ENCODE measurements at regions not wholly inside any gene's neighbourhood (a gene's known extent, or its start where the extent isn't known, plus 50 kb on each side); places are given as distances from the start of the nearest gene placed in this dataset.

GRCh38 chr17:70230850-70231640 lies 61.7 kb downstream of the KCNJ2 start:
- no peak overlapping the region for H3K4me3 ChIP-seq
- no peak for TF ChIP-seq CTCF (IDR thresholded peaks at IDR 0.05)

GRCh38 chr17:70232466-70232865 lies 63.1 kb downstream of the KCNJ2 start:
- TF ChIP-seq CTCF (IDR thresholded peaks at IDR 0.05): no peak
- Histone ChIP-seq H3K9me3 (no peaks in the 10 kb centered on the region), H3K36me3 (no peaks in the 10 kb centered on the region)

More at GRCh38 chr17:70230850-70231640, 61.7 kb downstream of the KCNJ2 start:
- H3K27me3 ChIP-seq: no peaks in the 10 kb centered on the region
- no peak for DNase-seq (ENCODE audit: low spot score)
- H3K9me3 ChIP-seq: no peaks in the 10 kb centered on the region
- H3K27ac ChIP-seq: no peak overlapping the region
- H3K36me3 ChIP-seq: no peaks in the 10 kb centered on the region
- H3K4me1 ChIP-seq: no peaks in the 10 kb centered on the region

GRCh38 chr17:70235252-70235651 lies 65.9 kb downstream of the KCNJ2 start:
- no peak for TF ChIP-seq CTCF (IDR thresholded peaks at IDR 0.05)
- Histone ChIP-seq H3K4me3 (no peak overlapping the region), H3K4me1 (no peaks in the 10 kb centered on the region), H3K36me3 (no peaks in the 10 kb centered on the region), H3K9me3 (no peaks in the 10 kb centered on the region), H3K27ac (no peak overlapping the region), H3K27me3 (no peaks in the 10 kb centered on the region)
- DNase-seq (ENCODE audit: low spot score): no peak

More at GRCh38 chr17:70232466-70232865, 63.1 kb downstream of the KCNJ2 start:
- Histone ChIP-seq H3K4me1 (no peaks in the 10 kb centered on the region), H3K27me3 (no peaks in the 10 kb centered on the region), H3K4me3 (no peak overlapping the region), H3K27ac (no peak overlapping the region)
- no peak for DNase-seq (ENCODE audit: low spot score)

GRCh38 chr17:70238228-70238627 lies 68.9 kb downstream of the KCNJ2 start:
- Histone ChIP-seq H3K36me3 (no peaks in the 10 kb centered on the region), H3K9me3 (no peaks in the 10 kb centered on the region), H3K27ac (no peak overlapping the region), H3K4me3 (no peak overlapping the region), H3K27me3 (no peaks in the 10 kb centered on the region), H3K4me1 (no peaks in the 10 kb centered on the region)
- no peak for TF ChIP-seq CTCF (IDR thresholded peaks at IDR 0.05)
- DNase-seq (ENCODE audit: low spot score): no peak

GRCh38 chr17:70238646-70239045 lies 69.3 kb downstream of the KCNJ2 start:
- Histone ChIP-seq H3K4me1 (no peaks in the 10 kb centered on the region), H3K9me3 (no peaks in the 10 kb centered on the region), H3K27me3 (no peaks in the 10 kb centered on the region), H3K36me3 (no peaks in the 10 kb centered on the region), H3K4me3 (no peak overlapping the region), H3K27ac (no peak overlapping the region)
- DNase-seq (ENCODE audit: low spot score): no peak
- TF ChIP-seq CTCF (IDR thresholded peaks at IDR 0.05): no peak

GRCh38 chr17:70239391-70239826 lies 70.1 kb downstream of the KCNJ2 start:
- no peak overlapping the region for H3K27ac ChIP-seq
- no peaks in the 10 kb centered on the region for H3K36me3 ChIP-seq
- H3K9me3 ChIP-seq: no peaks in the 10 kb centered on the region

More at GRCh38 chr17:70239391-70239826, 70.1 kb downstream of the KCNJ2 start:
- Histone ChIP-seq H3K27me3 (no peaks in the 10 kb centered on the region), H3K4me3 (no peak overlapping the region), H3K4me1 (no peaks in the 10 kb centered on the region)
- no peak for DNase-seq (ENCODE audit: low spot score)
- TF ChIP-seq CTCF (IDR thresholded peaks at IDR 0.05): no peak
